B cell (primary cell): ENCODE measurements at regions not wholly inside any gene's neighbourhood (a gene's known extent, or its start where the extent isn't known, plus 50 kb on each side); places are given as distances from the start of the nearest gene placed in this dataset.

Experiments used
- ATAC-seq: fragments of 200-7000 bp; cut with Tn5 transposase; one replicate; pipeline ENCODE4 v1.10.0; 2021; ENCODE audit warnings: low read depth, mild to moderate bottlenecking, moderate number of reproducible peaks, moderate library complexity
- CTCF ChIA-PET: fragments of 350-600 bp; sonication (Branson Sonifier 250); formaldehyde crosslinking; loops from one replicate; lab custom pipeline; 2021; ENCODE audit warnings: antibody characterized with exemption, inconsistent platforms; lab: Charles Lee
- POLR2A ChIA-PET: fragments of 350-600 bp; sonication (Branson Sonifier 250); formaldehyde crosslinking; loops from one replicate; lab custom pipeline; 2021; ENCODE audit warnings: antibody characterized with exemption; lab: Charles Lee
- DNase-seq: peaks from one replicate; pipeline ENCODE4 v3.0.0; 2013
- H2AFZ ChIP-seq: 2 replicates; pipeline ENCODE4 v1.6.1; 2012; ENCODE audit warnings: mild to moderate bottlenecking, low read depth, low read length; ENCODE audit not compliant: insufficient read depth, poor library complexity, severe bottlenecking
- H3K27ac ChIP-seq, 2 donors: 1 replicate in 1 of 2; 2 replicates in 1 of 2; pipeline ENCODE4 v1.5.1; 2012 to 2013; ENCODE audit warnings: low read length in 2 of 2, mild to moderate bottlenecking in 2 of 2, moderate library complexity in 1 of 2
- H3K27me3 ChIP-seq, 4 experiments: fragments of 200-600 bp in 1 of 4; sonication (generic) in 1 of 4; replicated peaks in 1 of 4; 1 replicate in 2 of 4; 2 replicates in 2 of 4; pipeline versions ENCODE4 v1.6.1 to v1.7.0; 2013 to 2016; ENCODE audit warnings: low read length in 3 of 4, mild to moderate bottlenecking in 2 of 4, mixed read lengths in 1 of 4, moderate library complexity in 1 of 4; ENCODE audit not compliant: insufficient read depth in 4 of 4, control insufficient read depth in 3 of 4; ENCODE audit errors: control extremely low read depth in 1 of 4
- H3K36me3 ChIP-seq, 2 experiments: replicated peaks in 1 of 2; 1 replicate in 1 of 2; 2 replicates in 1 of 2; pipeline versions ENCODE4 v1.6.1 to v1.7.1; 2013; ENCODE audit warnings: low read length in 1 of 2; ENCODE audit not compliant: insufficient read depth in 2 of 2, control insufficient read depth in 1 of 2; ENCODE audit errors: control extremely low read depth in 1 of 2, extremely low read depth in 1 of 2
- H3K4me1 ChIP-seq, 2 donors: fragments of 200-600 bp in 1 of 2; sonication (generic) in 1 of 2; 1 replicate in 1 of 2; 2 replicates in 1 of 2; pipeline versions ENCODE4 v1.5.1 to v1.6.1; 2013 to 2017; ENCODE audit warnings: low read length in 2 of 2; ENCODE audit not compliant: control insufficient read depth in 2 of 2, insufficient read depth in 2 of 2
- H3K4me2 ChIP-seq: replicated peaks from 2 replicates; pipeline ENCODE3; 2012; ENCODE audit warnings: mild to moderate bottlenecking, low read depth, low read length; ENCODE audit not compliant: poor library complexity, severe bottlenecking
- H3K4me3 ChIP-seq, 5 experiments: fragments of 200-600 bp in 1 of 5; sonication (generic) in 1 of 5; 1 replicate in 3 of 5; 2 replicates in 2 of 5; pipeline versions ENCODE4 v1.5.1 to v1.7.0; 2011 to 2016; ENCODE audit warnings: low read length in 4 of 5, mild to moderate bottlenecking in 4 of 5, low read depth in 2 of 5, control low read depth in 1 of 5, moderate library complexity in 1 of 5; ENCODE audit not compliant: insufficient read depth in 1 of 5; ENCODE audit errors: control extremely low read depth in 1 of 5, extremely low read depth in 1 of 5
- H3K79me2 ChIP-seq: fragments of 200-600 bp; sonication (generic); one replicate; pipeline ENCODE4 v1.6.0; 2016; ENCODE audit warnings: low read length; ENCODE audit not compliant: control insufficient read depth, insufficient read depth
- H3K9ac ChIP-seq: fragments of 200-600 bp; sonication (generic); 2 replicates; pipeline ENCODE4 v1.6.1; 2017; ENCODE audit warnings: mild to moderate bottlenecking, low read length, moderate library complexity
- H3K9me3 ChIP-seq, 3 donors: one replicate each; pipeline versions ENCODE4 v1.6.1 to v1.7.1; 2013; ENCODE audit warnings: low read length in 2 of 3; ENCODE audit not compliant: control insufficient read depth in 2 of 3, insufficient read depth in 1 of 3; ENCODE audit errors: control extremely low read depth in 1 of 3
- H4K20me1 ChIP-seq: 2 replicates; pipeline ENCODE4 v1.6.0; 2012; ENCODE audit warnings: mild to moderate bottlenecking, low read length; ENCODE audit not compliant: insufficient read depth, control insufficient read depth, poor library complexity, severe bottlenecking
- H3K27ac Mint-ChIP-seq: one replicate; pipeline ENCODE4 v1.8.0; 2021; ENCODE audit warnings: mixed read lengths
- H3K27me3 Mint-ChIP-seq: one replicate; pipeline ENCODE4 v1.8.0; 2021; ENCODE audit warnings: mixed read lengths
- H3K4me1 Mint-ChIP-seq: one replicate; pipeline ENCODE4 v1.8.0; 2021; ENCODE audit warnings: mixed read lengths
- H3K4me3 Mint-ChIP-seq: one replicate; pipeline ENCODE4 v1.8.0; 2021; ENCODE audit warnings: mixed read lengths
- H3K9me3 Mint-ChIP-seq: one replicate; pipeline ENCODE4 v1.8.0; 2022; ENCODE audit warnings: mixed read lengths; ENCODE audit not compliant: insufficient read depth
- CTCF ChIP-seq: fragments of 200-600 bp; IDR thresholded peaks from one replicate; pipeline ENCODE4 v1.8.0; 2022; ENCODE audit warnings: antibody characterized with exemption, mild to moderate bottlenecking
- EZH2 ChIP-seq: IDR thresholded peaks from 2 replicates; pipeline ENCODE4 v1.6.1; 2012; ENCODE audit warnings: borderline replicate concordance, low read depth, mild to moderate bottlenecking, moderate library complexity, low read length; ENCODE audit not compliant: insufficient read depth, poor library complexity, severe bottlenecking
- WGBS: methylation state at CpG from one replicate; pipeline ENCODE4 v1.1.5; 2013; ENCODE audit warnings: missing lambda C conversion rate; ENCODE audit not compliant: insufficient coverage; 5-methylcytosine and 5-hydroxymethylcytosine counted together
- intact Hi-C: fragments of 100-400 bp; cut with micrococcal nuclease; formaldehyde crosslinking; loops from one replicate; pipeline ENCODE4 v1.10.0; 2022

- no peaks in the 10 kb centered on the region for H3K4me1 Mint-ChIP-seq
- H3K9me3 ChIP-seq, result peaks cover 0 to 37% (median 0%) of the 10 kb centered on the region in 3 donors
- no peak overlapping the region for H3K4me3 ChIP-seq
- no peaks in the 10 kb centered on the region for H3K79me2 ChIP-seq
- DNase-seq (no peak), ATAC-seq (no peak)
- H3K36me3 ChIP-seq, result no peaks in the 10 kb centered on the region
- no peak overlapping the region for H3K4me2 ChIP-seq
- peaks cover 0 to 2% (median 0%) of the 10 kb centered on the region in 4 experiments for H3K27me3 ChIP-seq
- POLR2A ChIA-PET, result no interaction called here
- H3K9ac ChIP-seq, result no peak overlapping the region
- 84% methylated on average over 15 of the region's 16 CpGs for WGBS
- no peak overlapping the region for H3K27ac ChIP-seq
- H3K4me1 ChIP-seq, result no peaks in the 10 kb centered on the region
- no peaks in the 10 kb centered on the region for H4K20me1 ChIP-seq
- no peak overlapping the region for H3K27ac Mint-ChIP-seq
- intact Hi-C loops, result no loop called here
- no peaks in the 10 kb centered on the region for H3K27me3 Mint-ChIP-seq
- H3K4me3 Mint-ChIP-seq, result no peak overlapping the region
- no peak overlapping the region for H2AFZ ChIP-seq
- no peaks in the 10 kb centered on the region for H3K9me3 Mint-ChIP-seq
- no peak for TF ChIP-seq EZH2
- no peak for TF ChIP-seq CTCF
- CTCF ChIA-PET, result no interaction called here
Measured at GRCh38 chr13:112143753-112144615, 77.0 kb downstream of the SOX1 start.
